ENCODE measurements at regions not wholly inside any gene's neighbourhood (a gene's known extent, or its start where the extent isn't known, plus 50 kb on each side); places are given as distances from the start of the nearest gene placed in this dataset.

DNA sequence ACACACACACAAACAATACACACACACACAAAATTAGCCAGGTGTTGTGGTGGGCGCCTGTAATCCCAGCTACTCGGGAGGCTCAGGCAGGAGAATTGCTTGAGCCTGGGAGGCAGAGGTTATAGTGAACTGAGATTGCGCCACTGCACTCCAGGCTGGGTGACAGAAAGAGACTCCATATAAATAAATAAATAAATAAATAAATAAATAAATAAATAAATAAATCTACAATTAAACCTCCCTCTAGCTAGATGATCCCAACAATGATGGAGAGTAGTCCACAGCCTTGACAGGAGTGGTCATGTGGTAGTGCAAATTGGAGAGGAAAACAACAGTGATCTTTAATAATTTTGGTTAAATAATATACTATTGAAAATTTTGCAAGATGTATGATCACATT is 1739.0 kb upstream of the C9orf72 start:
- TF ChIP-seq, protein P1, sequence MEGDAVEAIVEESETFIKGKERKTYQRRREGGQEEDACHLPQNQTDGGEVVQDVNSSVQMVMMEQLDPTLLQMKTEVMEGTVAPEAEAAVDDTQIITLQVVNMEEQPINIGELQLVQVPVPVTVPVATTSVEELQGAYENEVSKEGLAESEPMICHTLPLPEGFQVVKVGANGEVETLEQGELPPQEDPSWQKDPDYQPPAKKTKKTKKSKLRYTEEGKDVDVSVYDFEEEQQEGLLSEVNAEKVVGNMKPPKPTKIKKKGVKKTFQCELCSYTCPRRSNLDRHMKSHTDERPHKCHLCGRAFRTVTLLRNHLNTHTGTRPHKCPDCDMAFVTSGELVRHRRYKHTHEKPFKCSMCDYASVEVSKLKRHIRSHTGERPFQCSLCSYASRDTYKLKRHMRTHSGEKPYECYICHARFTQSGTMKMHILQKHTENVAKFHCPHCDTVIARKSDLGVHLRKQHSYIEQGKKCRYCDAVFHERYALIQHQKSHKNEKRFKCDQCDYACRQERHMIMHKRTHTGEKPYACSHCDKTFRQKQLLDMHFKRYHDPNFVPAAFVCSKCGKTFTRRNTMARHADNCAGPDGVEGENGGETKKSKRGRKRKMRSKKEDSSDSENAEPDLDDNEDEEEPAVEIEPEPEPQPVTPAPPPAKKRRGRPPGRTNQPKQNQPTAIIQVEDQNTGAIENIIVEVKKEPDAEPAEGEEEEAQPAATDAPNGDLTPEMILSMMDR (IDR thresholded peaks at IDR 0.05; ENCODE audit: low read length): no peak
- no peak for TF ChIP-seq EZH2 (IDR thresholded peaks at IDR 0.05; ENCODE audit: borderline replicate concordance, low read length)
